Fibroblast of lung (primary cell): ENCODE measurements at regions not wholly inside any gene's neighbourhood (a gene's known extent, or its start where the extent isn't known, plus 50 kb on each side); places are given as distances from the start of the nearest gene placed in this dataset.

Experiments used
- DNase-seq, 2 donors: peaks; one replicate each; pipeline versions ENCODE4 v3.0.0 to v3.0.0-alpha.2; 2010; ENCODE audit warnings: low read depth in 2 of 2
- H2AFZ ChIP-seq: 2 replicates; pipeline ENCODE4 v1.5.1; 2012; ENCODE audit warnings: low read length, control low read depth, inconsistent platforms
- H3K27ac ChIP-seq: 2 replicates; pipeline ENCODE4 v1.5.1; 2011; ENCODE audit warnings: low read length, control low read depth; ENCODE audit not compliant: insufficient read depth
- H3K27me3 ChIP-seq: 2 replicates; pipeline ENCODE4 v1.5.1; 2011; ENCODE audit warnings: mild to moderate bottlenecking, low read length; ENCODE audit not compliant: control insufficient read depth, insufficient read depth
- H3K36me3 ChIP-seq: 2 replicates; pipeline ENCODE4 v1.5.1; 2011; ENCODE audit warnings: low read length; ENCODE audit not compliant: control insufficient read depth, insufficient read depth
- H3K4me1 ChIP-seq: 2 replicates; pipeline ENCODE4 v1.5.1; 2011; ENCODE audit warnings: low read length; ENCODE audit not compliant: control insufficient read depth, insufficient read depth; ENCODE audit errors: extremely low read depth
- H3K4me2 ChIP-seq: 2 replicates; pipeline ENCODE4 v1.5.1; 2011; ENCODE audit warnings: low read length, control low read depth; ENCODE audit not compliant: insufficient read depth; ENCODE audit errors: extremely low read depth
- H3K4me3 ChIP-seq, 4 experiments: fragments of 200-600 bp in 1 of 4; sonication (generic) in 1 of 4; replicated peaks in 1 of 4; 2 replicates each; pipeline ENCODE4 v1.5.1; 2011 to 2016; ENCODE audit warnings: low read length in 4 of 4, low read depth in 3 of 4, mild to moderate bottlenecking in 3 of 4, control low read depth in 2 of 4, inconsistent platforms in 1 of 4, mixed read lengths in 1 of 4; ENCODE audit not compliant: insufficient read depth in 1 of 4; ENCODE audit errors: control extremely low read depth in 1 of 4
- H3K79me2 ChIP-seq: 2 replicates; pipeline ENCODE4 v1.5.1; 2012; ENCODE audit warnings: mild to moderate bottlenecking, low read length, inconsistent platforms; ENCODE audit not compliant: control insufficient read depth, insufficient read depth
- H3K9ac ChIP-seq: 2 replicates; pipeline ENCODE4 v1.5.1; 2011; ENCODE audit warnings: mild to moderate bottlenecking, low read length, control low read depth; ENCODE audit not compliant: insufficient read depth
- H3K9me3 ChIP-seq: 2 replicates; pipeline ENCODE4 v1.5.1; 2012; ENCODE audit warnings: low read depth, low read length; ENCODE audit not compliant: control insufficient read depth, insufficient read depth
- H4K20me1 ChIP-seq: 2 replicates; pipeline ENCODE4 v1.5.1; 2011; ENCODE audit warnings: low read length; ENCODE audit not compliant: control insufficient read depth, insufficient read depth; ENCODE audit errors: extremely low read depth
- CTCF ChIP-seq, 2 donors: IDR thresholded peaks in 1 of 2; conservative IDR thresholded peaks in 1 of 2; 1 replicate in 1 of 2; 2 replicates in 1 of 2; pipeline ENCODE4 v1.5.1; 2011 to 2012; ENCODE audit warnings: low read length in 2 of 2, control low read depth in 1 of 2, inconsistent platforms in 1 of 2, low read depth in 1 of 2, mild to moderate bottlenecking in 1 of 2
- EZH2 ChIP-seq: IDR thresholded peaks from 2 replicates; pipeline ENCODE4 v1.5.1; 2012; ENCODE audit warnings: low read length, control low read depth, mild to moderate bottlenecking; ENCODE audit errors: missing control alignments

GRCh38 chr13:70505809-70506208 lies 397.6 kb upstream of the KLHL1 start:
- Histone ChIP-seq H3K9me3 (no peaks in the 10 kb centered on the region), H3K9ac (no peak overlapping the region)

GRCh38 chr13:70502944-70503343 lies 394.7 kb upstream of the KLHL1 start:
- TF ChIP-seq CTCF (conservative IDR thresholded peaks at IDR 0.05 in 1 of 2, IDR thresholded peaks at IDR 0.05 in 1 of 2; ENCODE audit: low read depth in 1 of 2, low read length in 2 of 2) (no peak), EZH2 (no peak)
- Histone ChIP-seq H3K79me2 (no peaks in the 10 kb centered on the region), H3K9ac (no peak overlapping the region), H3K4me2 (no peak overlapping the region), H3K27me3 (no peaks in the 10 kb centered on the region), H3K4me3 (no peak overlapping the region), H3K4me1 (no peaks in the 10 kb centered on the region), H3K36me3 (no peaks in the 10 kb centered on the region), H2AFZ (no peak overlapping the region), H3K27ac (no peak overlapping the region), H3K9me3 (no peaks in the 10 kb centered on the region), H4K20me1 (no peaks in the 10 kb centered on the region)
- DNase-seq, result no peak

More at GRCh38 chr13:70505809-70506208, 397.6 kb upstream of the KLHL1 start:
- H3K27me3 ChIP-seq, result no peaks in the 10 kb centered on the region
- H3K27ac ChIP-seq, result no peak overlapping the region
- no peaks in the 10 kb centered on the region for H3K79me2 ChIP-seq
- DNase-seq, result no peak
- H3K4me2 ChIP-seq, result no peak overlapping the region
- H3K36me3 ChIP-seq, result no peaks in the 10 kb centered on the region
- no peak overlapping the region for H2AFZ ChIP-seq
- TF ChIP-seq EZH2 (no peak), CTCF (conservative IDR thresholded peaks at IDR 0.05 in 1 of 2, IDR thresholded peaks at IDR 0.05 in 1 of 2; ENCODE audit: low read depth in 1 of 2, low read length in 2 of 2) (no peak)
- H3K4me3 ChIP-seq, result no peak overlapping the region
- no peaks in the 10 kb centered on the region for H4K20me1 ChIP-seq
- H3K4me1 ChIP-seq, result no peaks in the 10 kb centered on the region

- Histone ChIP-seq H3K79me2 (no peaks in the 10 kb centered on the region), H3K27ac (no peak overlapping the region), H3K9me3 (no peaks in the 10 kb centered on the region), H3K9ac (no peak overlapping the region), H3K36me3 (no peaks in the 10 kb centered on the region), H3K4me2 (no peak overlapping the region), H3K4me3 (no peak overlapping the region), H4K20me1 (no peaks in the 10 kb centered on the region), H2AFZ (no peak overlapping the region), H3K4me1 (no peaks in the 10 kb centered on the region), H3K27me3 (no peaks in the 10 kb centered on the region)
- DNase-seq, result no peak
- TF ChIP-seq CTCF (conservative IDR thresholded peaks at IDR 0.05 in 1 of 2, IDR thresholded peaks at IDR 0.05 in 1 of 2; ENCODE audit: low read depth in 1 of 2, low read length in 2 of 2), result no peak
- TF ChIP-seq EZH2, result no peak
Observed at GRCh38 chr13:70490320-70490935, 382.2 kb upstream of the KLHL1 start.
